Stimulated activated CD8-positive, alpha-beta memory T cell treated with anti-CD3 and anti-CD28 coated beads, Interleukin-7, amount 100 ng/mL, for 48 hours (primary cell): ENCODE measurements at regions not wholly inside any gene's neighbourhood (a gene's known extent, or its start where the extent isn't known, plus 50 kb on each side); places are given as distances from the start of the nearest gene placed in this dataset.

Experiments used
- DNase-seq, 2 donors: peaks; one replicate each; pipeline ENCODE4 v3.0.0-alpha.2; 2020; ENCODE audit warnings: low read depth in 1 of 2; ENCODE audit errors: extremely low read depth in 1 of 2

DNA sequence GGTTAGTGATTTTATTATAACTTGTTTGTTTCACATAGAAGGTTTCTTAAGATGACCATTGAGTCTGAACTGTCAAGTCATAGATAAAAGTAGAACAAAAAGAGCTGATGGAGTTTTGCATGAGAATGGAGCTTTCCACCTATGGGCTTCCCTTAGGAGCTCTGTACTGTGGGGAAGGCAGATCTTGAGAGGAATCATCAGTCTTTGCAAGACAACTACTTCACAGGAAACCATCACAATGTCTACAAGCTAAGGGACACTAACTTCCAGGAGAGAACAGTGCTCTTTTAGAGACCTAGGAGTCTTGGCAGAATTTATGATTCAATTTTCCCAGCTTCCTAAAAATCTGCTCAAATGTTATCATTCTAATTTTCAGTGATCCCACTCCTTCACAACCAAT lies 78.2 kb downstream of the FBXO5 start:
- DNase-seq, result no peak

DNA sequence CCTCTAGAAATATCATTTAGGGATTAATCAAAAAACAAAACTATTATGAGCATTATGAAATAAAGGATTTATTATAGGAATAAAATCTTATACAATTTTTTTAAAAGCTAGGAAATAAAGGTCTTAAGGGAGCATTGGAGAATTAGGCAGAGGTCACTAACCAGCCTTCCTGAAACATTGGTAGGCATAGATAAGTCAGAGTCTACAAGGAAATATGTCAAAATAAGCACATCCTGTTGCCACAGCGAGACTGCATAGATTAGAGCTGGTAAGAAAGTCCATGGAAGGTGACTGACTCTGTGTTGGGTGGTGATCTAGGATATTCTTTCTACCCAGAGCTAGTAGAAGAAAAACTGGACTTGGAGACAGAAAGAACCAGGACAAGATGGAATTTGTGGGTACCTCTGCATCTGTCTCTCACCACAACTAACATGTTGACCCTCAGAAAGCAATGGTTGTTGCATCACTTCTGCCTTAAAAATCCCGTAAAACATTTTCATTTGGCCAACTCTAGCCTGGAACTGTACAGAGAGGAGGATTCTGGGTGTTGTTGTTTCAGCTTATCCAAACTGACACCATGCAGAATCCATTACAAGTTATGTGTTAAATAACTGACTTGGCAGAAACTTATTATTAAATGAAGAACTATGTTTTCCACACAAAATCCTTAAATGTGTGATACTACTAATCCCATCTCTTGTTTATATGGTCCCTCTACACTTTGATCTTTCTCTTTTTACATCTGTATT lies 77.1 kb downstream of the FBXO5 start:
- DNase-seq, result no peak

DNA sequence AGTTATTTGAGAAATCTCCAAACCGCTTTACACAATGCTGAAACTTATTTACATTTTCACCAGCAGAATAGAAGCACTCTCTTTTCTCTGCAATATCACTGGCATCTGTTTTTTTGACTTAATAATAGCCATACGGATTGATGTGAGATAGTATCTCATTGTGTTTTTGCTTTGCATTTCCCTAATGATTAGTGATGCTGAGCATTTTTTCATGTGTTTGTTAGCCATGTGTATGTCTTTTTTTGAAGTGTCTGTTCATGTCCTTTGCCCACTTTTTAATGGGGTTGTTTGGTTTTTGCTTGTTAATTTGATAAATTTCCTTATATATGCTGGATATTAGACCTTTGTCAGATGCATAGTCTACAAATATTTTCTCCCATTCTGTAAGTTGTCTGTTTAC lies 73.6 kb downstream of the FBXO5 start:
- DNase-seq, result no peak

DNA sequence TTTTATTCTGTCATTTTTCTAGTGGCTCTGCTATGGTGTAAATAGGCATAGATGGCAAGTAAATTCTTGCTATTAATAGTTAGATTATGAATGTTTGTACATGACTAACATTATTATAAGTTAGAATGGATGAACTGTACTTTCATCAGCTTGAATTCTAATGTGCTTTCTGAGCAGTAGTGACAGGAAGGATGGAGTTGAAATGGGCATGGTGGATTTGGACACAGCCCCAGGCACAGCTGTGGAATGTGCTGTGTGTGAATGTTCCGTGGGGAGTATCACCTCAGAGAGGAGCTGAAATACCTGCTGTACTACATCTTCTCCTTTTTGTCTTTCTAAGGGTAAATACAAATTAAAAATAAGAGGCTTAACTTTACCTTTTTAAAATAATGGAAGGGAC lies 66.8 kb downstream of the FBXO5 start:
- DNase-seq, result no peak

GRCh38 chr6:152918991-152919390 lies 63.9 kb downstream of the FBXO5 start:
- no peak for DNase-seq

DNA sequence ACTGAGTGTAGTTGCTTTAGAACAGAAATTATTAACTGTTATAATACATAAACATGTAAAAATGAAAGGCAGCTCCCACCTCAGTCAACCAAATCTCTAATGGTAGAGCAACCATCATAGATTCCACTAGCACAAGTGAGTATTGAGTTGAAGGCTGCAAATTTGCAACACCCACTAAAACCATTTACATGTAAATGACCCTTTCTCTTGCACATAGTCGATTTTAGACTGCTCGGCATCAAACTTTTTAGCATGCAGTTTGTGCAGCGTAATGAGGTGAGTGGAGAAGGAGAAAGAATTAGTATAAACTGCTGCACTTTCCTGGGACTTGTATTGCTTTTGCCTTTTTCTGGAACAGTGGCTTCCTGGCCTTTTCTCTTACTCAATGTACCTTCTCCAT lies 62.8 kb downstream of the FBXO5 start:
- DNase-seq, result no peak
